ENCODE measurements at regions not wholly inside any gene's neighbourhood (a gene's known extent, or its start where the extent isn't known, plus 50 kb on each side); places are given as distances from the start of the nearest gene placed in this dataset.

- Histone ChIP-seq H3K79me2 (ENCODE audit: low read length) (no peaks in the 10 kb centered on the region), H3K27ac (ENCODE audit: low read length) (no peak overlapping the region), H3K9me3 (ENCODE audit: low read length) (no peaks in the 10 kb centered on the region), H3K27me3 (ENCODE audit: low read length) (no peaks in the 10 kb centered on the region), H3F3A (ENCODE audit: low read length, unreplicated experiment) (no peaks in the 10 kb centered on the region), H3K4me2 (ENCODE audit: low read length) (no peak overlapping the region), H2AFZ (ENCODE audit: low read length) (no peak overlapping the region), H3K9me2 (replicated peaks; ENCODE audit: low read length) (no peaks in the 10 kb centered on the region), H3K4me1 (ENCODE audit: insufficient read depth, low read length) (no peaks in the 10 kb centered on the region), H3K9ac (ENCODE audit: low read length) (no peak overlapping the region), H3K4me3 (ENCODE audit: low read length) (no peak overlapping the region), H4K20me1 (ENCODE audit: low read length) (no peaks in the 10 kb centered on the region), H3K36me3 (ENCODE audit: low read depth, low read length) (no peaks in the 10 kb centered on the region)
- no peak for ATAC-seq
- no peak for DNase-seq
- TF ChIP-seq CTCF (conservative IDR thresholded peaks at IDR 0.05; ENCODE audit: low read depth, low read length) (no peak), EZH2phosphoT487 (IDR thresholded peaks at IDR 0.05; ENCODE audit: borderline replicate concordance, low read length) (no peak), EZH2 (IDR thresholded peaks at IDR 0.05; ENCODE audit: low read length, unreplicated experiment) (no peak)
- ChIA-PET CTCF (no interaction called here), POLR2A (ENCODE audit: unreplicated experiment) (no interaction called here)
- BruUV-seq (replicated peaks): no TSS peak
- intact Hi-C loops (cut with micrococcal nuclease): no loop called here
Measured at GRCh38 chr9:11559001-11559776, 946.4 kb upstream of the PTPRD start.

GRCh38 chr9:11577522-11577921 lies 964.7 kb upstream of the PTPRD start:
- H3K4me2 ChIP-seq (ENCODE audit: low read length): no peak overlapping the region
- no peak overlapping the region for H3K27ac ChIP-seq (ENCODE audit: low read length)
- H2AFZ ChIP-seq (ENCODE audit: low read length): no peak overlapping the region
- no peaks in the 10 kb centered on the region for H3K4me1 ChIP-seq (ENCODE audit: insufficient read depth, low read length)
- H3K9me2 ChIP-seq (replicated peaks; ENCODE audit: low read length): no peaks in the 10 kb centered on the region
- TF ChIP-seq EZH2phosphoT487 (IDR thresholded peaks at IDR 0.05; ENCODE audit: borderline replicate concordance, low read length): no peak
- no peak for TF ChIP-seq EZH2 (IDR thresholded peaks at IDR 0.05; ENCODE audit: low read length, unreplicated experiment)
- no peak for TF ChIP-seq CTCF (conservative IDR thresholded peaks at IDR 0.05; ENCODE audit: low read depth, low read length)
- no peak for ATAC-seq
- no peaks in the 10 kb centered on the region for H4K20me1 ChIP-seq (ENCODE audit: low read length)
- no peak overlapping the region for H3K4me3 ChIP-seq (ENCODE audit: low read length)
- no peaks in the 10 kb centered on the region for H3K27me3 ChIP-seq (ENCODE audit: low read length)
- DNase-seq: no peak
- ChIA-PET CTCF (no interaction called here), POLR2A (ENCODE audit: unreplicated experiment) (interaction anchor here (0.5 kb wide), 1 partner anchor 120 kb away, joined by 7 read pairs; no protein-coding TSS in a partner anchor)
- H3F3A ChIP-seq (ENCODE audit: low read length, unreplicated experiment): no peaks in the 10 kb centered on the region
- H3K9me3 ChIP-seq (ENCODE audit: low read length): no peaks in the 10 kb centered on the region
- BruUV-seq (replicated peaks): no TSS peak
- no peak overlapping the region for H3K9ac ChIP-seq (ENCODE audit: low read length)
- no peaks in the 10 kb centered on the region for H3K36me3 ChIP-seq (ENCODE audit: low read depth, low read length)
- intact Hi-C loops (cut with micrococcal nuclease): no loop called here
- H3K79me2 ChIP-seq (ENCODE audit: low read length): no peaks in the 10 kb centered on the region

GRCh38 chr9:11595756-11596155 lies 983.0 kb upstream of the PTPRD start:
- Histone ChIP-seq H3K4me2 (ENCODE audit: low read length) (no peak overlapping the region), H3K79me2 (ENCODE audit: low read length) (no peaks in the 10 kb centered on the region), H3K36me3 (ENCODE audit: low read depth, low read length) (no peaks in the 10 kb centered on the region), H3K27me3 (ENCODE audit: low read length) (no peaks in the 10 kb centered on the region), H3K4me1 (ENCODE audit: insufficient read depth, low read length) (no peaks in the 10 kb centered on the region), H3K9me2 (replicated peaks; ENCODE audit: low read length) (no peaks in the 10 kb centered on the region), H3K4me3 (ENCODE audit: low read length) (no peak overlapping the region), H3K9ac (ENCODE audit: low read length) (no peak overlapping the region), H3K9me3 (ENCODE audit: low read length) (no peaks in the 10 kb centered on the region), H3F3A (ENCODE audit: low read length, unreplicated experiment) (no peaks in the 10 kb centered on the region), H2AFZ (ENCODE audit: low read length) (no peak overlapping the region), H3K27ac (ENCODE audit: low read length) (no peak overlapping the region), H4K20me1 (ENCODE audit: low read length) (no peaks in the 10 kb centered on the region)
- no TSS peak for BruUV-seq (replicated peaks)
- DNase-seq (no peak), ATAC-seq (no peak)
- intact Hi-C loops (cut with micrococcal nuclease): no loop called here
- CTCF ChIA-PET: no interaction called here
- POLR2A ChIA-PET (ENCODE audit: unreplicated experiment): no interaction called here
- TF ChIP-seq EZH2 (IDR thresholded peaks at IDR 0.05; ENCODE audit: low read length, unreplicated experiment) (no peak), EZH2phosphoT487 (IDR thresholded peaks at IDR 0.05; ENCODE audit: borderline replicate concordance, low read length) (no peak), CTCF (conservative IDR thresholded peaks at IDR 0.05; ENCODE audit: low read depth, low read length) (no peak)
